ENCODE measurements at regions not wholly inside any gene's neighbourhood (a gene's known extent, or its start where the extent isn't known, plus 50 kb on each side); places are given as distances from the start of the nearest gene placed in this dataset.

DNA sequence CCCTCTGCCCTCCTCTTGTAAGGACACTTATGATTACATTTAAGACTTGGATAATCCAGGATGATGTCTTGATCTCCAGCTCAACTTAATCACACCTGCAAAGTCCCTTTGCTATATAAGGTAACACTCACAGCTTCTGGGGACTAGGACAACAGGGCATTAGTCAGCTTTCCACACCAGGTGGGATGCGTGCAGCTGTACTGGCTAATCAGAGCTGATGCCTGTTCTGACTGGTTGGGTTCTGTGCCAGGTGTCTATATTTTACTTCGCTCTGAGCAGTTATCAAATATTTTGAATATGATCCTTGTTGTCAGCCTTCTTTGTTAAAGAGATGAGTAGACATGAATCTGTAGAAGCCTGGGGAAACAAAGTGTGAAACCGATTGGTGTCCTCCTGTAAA is 115.5 kb upstream of the ATP8B1 start:
- DNase-seq (ENCODE audit: low read depth in 2 of 3, low spot score in 1 of 3): no peak

DNA sequence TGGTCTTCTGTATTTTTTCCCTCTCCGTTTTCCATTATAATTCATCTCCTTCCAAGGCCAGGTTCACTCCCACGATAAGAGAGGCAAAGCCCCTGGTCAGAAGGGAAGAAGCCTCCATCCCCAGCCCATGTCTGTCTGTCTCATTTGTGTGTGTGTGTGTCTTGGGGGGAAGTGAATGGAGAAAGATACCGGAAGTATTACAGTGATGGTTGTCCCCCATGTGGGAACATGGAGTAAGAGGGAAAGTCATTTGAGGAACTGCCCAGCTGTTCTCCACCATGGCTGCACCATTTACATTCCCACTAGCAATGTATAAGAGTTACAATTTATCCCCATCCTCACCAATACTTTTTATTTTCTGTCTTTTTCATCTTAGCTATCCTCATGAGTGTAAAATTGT is 113.6 kb upstream of the ATP8B1 start:
- no peak for DNase-seq (ENCODE audit: low read depth in 2 of 3, low spot score in 1 of 3)

DNA sequence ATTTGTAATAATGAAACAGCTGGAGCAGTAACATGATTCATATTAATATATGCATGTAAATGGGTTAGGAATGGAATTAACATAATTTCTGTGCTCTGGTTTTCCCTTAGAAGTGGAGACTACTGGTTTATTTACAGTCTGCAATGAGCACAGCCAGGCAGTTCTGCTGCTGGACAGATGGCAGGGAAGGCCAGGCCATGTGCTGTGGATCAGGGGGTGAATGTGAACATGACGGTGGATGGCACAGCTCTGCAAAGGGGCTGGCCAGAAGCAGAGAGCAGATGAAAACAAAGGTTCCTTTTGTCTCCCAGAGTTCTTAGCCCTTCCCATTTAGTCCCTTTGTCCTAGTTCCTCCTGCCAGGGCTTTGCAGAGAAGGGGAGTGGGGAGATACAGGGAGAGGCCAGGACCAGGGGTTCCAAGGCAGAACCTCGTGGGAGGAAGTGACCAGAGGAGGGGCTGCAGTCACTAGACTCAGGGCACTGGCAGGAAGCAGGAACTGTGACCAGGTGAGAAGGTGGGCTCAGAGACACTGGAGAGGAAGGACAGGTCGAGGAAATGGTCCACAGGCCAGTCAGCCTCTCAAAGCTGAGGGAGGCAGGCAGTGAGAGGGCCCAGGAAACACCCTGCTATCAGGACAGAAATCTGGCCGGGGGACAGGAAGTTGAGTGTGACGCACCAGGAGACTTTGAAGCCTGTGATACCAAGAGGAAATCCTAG is 112.9 kb upstream of the ATP8B1 start:
- DNase-seq (ENCODE audit: low read depth in 2 of 3, low spot score in 1 of 3): no peak

DNA sequence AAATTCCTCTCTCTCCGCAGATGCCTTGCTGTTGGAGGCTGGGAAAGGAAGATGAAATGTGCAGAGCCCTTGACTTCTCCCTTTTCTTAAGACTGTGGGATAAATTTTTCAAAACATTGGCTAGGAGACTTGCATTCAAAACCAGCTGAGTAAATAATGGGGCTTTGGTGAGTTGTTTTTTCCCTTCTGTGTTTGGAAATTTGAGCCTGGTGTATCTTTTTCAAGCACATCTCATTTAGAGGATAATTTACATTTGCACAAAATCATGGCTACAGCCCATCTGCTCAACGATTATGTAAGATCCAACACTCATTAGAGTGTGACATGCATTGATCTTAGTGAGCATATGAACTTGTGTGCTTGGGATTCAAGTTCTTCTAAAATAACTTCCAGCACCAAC is 112.1 kb upstream of the ATP8B1 start:
- DNase-seq (ENCODE audit: low read depth in 2 of 3, low spot score in 1 of 3): no peak

DNA sequence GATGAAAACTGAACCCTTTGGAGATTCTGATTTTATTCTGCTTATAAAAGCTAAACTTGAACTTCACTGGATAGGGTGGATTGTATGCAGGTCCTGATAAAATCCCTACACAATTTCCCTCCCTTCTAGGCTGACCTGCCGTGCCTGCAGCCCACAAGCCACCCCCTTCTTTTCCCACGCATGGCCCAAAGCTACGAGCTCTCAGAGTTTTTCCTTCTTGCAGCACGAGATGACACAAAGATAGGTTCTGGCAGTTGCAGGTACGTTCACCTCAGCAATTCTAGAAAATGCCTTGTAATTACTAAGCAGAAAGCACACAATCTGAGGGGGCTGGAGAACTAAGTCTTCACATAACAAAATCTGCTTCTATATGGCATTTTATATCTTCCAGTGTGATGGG is 110.6 kb upstream of the ATP8B1 start:
- DNase-seq (ENCODE audit: low read depth in 2 of 3, low spot score in 1 of 3): no peak

DNA sequence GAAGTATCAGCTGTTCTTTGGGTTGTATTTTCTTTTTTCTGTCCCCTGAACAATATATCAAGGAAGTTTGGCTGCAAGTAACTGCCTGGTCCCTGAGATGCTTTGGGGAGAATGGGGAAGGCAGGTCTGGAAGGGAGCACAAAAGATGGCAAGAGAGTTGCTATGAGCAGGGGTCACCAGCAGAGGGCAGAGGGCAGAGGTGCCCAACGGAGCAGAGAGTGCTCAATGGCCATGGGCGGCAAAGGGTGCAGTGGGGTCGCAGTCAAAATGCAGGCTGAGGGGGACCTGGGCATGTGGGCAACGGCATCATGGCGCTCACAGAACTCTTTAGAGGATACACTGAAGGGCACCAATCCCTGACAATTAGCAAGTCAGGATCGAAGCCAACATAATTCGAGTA is 107.7 kb upstream of the ATP8B1 start:
- peak; percentile 3 to 8 (median 7) for DNase-seq (ENCODE audit: low read depth in 2 of 3, low spot score in 1 of 3)

DNA sequence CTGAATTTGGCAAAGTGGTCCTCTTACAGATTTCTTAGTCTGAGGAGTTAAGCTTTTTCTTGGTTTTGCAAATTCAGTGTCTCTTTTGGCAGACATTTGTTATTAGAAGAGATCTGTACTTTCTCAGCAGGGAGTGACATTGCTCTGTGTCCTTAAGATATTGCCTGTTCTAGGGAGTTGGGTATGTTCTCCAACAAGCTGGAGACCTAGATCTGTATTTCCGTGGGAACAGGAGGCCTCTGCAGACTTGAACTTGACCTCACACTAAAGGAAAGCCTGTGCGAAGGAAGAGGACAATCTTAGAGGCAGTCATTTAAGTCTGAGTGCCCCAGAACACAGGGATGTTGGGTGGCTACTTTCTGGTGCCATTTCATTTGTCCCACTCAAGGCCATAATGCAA is 107.0 kb upstream of the ATP8B1 start:
- no peak for DNase-seq (ENCODE audit: low read depth in 2 of 3, low spot score in 1 of 3)

DNA sequence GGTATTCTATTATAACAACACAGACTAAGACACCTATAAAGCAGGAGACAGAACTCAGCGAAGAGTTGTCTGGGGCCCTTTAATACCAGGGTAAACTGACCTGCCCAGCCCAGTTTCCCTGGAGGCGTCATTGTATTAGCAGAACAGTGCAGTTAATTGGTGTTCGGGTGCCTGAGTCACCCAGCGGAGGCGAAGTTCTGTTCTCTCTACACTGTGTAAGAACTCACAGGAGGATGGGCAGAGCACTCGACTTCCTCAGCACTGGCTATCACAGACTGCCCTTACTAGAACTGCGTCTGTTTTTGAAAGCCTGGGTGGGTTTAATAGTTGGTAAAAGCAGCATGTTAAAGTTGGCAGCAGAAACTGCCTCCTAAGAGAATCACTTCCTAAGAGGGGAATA is 106.5 kb upstream of the ATP8B1 start:
- no peak for DNase-seq (ENCODE audit: low read depth in 2 of 3, low spot score in 1 of 3)

DNA sequence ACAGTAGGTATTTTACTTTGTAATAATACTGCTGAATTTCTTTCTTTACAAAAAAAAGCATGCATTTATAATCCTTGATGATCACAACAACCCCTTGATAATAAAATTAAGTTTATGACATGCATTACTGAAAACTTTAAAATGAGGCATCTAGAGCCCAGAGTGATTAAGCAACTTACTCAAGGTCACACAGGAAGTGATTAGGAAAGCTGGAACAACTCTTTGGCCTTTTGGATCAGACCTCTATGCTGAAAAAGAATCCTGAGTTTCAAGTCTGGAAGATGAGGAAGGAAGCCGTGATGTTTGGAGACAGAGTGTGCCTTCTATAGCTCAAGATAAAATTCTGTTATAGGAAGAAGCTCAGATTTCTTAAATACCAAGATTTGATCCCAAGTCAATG is 105.0 kb upstream of the ATP8B1 start:
- DNase-seq (ENCODE audit: low read depth in 2 of 3, low spot score in 1 of 3): no peak

DNA sequence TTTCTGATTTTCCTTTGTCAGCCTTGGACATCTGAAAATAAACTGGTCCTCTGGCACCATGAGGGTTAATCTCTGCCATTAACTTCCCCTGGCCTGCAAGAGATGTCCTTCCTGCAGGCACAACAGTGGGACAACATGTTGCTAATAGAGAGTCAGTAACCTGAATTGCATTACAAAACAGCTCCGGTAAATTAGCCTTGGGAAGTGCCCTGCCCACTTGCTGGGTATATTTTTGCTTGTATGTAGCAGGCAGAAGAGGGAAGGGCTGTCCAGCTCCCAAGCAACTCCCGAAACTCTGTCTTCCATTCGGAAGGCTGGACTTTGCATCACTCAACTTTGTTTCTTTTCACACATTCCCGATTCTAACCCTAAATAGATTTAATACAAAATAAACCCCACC is 104.4 kb upstream of the ATP8B1 start:
- no peak for DNase-seq (ENCODE audit: low read depth in 2 of 3, low spot score in 1 of 3)

DNA sequence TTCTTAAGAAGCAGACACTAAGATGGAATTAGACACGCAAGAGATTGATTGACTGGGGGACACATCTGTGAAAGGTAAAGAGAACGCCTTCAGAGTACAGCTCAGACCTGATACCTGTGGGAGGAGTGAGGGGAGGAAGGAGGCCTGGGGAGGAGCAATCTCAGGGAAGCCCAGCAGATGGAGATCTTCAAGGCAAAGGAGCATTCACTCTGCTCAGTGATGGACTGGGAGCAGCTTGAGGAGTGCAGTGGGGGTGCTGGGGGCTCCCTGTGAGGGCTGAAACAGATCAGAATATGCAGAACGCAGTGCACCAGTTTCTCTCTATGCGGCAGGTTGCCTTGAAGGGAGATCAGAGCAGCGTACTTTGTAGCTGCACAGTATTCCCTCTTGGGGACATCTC is 103.7 kb upstream of the ATP8B1 start:
- DNase-seq (ENCODE audit: low read depth in 2 of 3, low spot score in 1 of 3): no peak

DNA sequence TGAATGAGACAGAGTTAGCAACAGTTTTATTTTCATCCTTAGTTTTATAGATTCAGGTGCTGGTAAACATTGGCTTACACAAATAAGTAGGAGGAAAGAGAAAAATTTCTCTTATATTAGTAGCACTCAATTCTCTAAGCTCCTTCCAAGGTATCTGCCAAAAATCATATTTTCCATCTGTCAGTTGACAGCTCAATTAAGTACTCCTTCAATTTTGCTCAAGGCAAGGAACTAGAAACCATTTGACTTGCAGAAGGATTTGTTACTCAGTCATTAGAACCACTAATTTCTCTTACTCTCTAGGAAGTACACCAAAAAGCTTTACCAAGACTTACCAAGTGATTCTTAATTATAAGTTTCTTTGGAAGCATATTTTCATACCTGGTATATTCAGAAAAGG is 101.4 kb upstream of the ATP8B1 start:
- DNase-seq (ENCODE audit: low read depth in 2 of 3, low spot score in 1 of 3): no peak

DNA sequence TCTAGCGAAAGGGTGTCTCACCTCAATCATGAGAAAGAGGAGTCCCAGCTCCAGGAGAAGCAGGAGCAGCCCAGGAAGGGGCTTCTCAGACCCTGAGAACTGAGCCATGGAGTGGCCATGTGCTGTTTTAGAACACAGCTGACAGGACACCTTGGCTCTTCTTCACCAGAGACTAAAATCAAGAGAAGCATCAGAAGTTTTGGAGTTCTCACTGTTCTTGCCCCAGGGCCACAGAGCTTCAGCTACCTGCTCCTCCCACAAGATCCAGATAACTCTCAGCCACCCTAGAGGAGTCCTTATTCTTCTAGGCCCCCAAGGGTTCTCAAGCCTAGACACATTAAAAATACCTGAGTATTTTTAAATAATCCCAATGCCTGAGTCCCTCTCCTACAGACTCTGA is 99.6 kb upstream of the ATP8B1 start:
- DNase-seq (ENCODE audit: low read depth in 2 of 3, low spot score in 1 of 3): no peak

DNA sequence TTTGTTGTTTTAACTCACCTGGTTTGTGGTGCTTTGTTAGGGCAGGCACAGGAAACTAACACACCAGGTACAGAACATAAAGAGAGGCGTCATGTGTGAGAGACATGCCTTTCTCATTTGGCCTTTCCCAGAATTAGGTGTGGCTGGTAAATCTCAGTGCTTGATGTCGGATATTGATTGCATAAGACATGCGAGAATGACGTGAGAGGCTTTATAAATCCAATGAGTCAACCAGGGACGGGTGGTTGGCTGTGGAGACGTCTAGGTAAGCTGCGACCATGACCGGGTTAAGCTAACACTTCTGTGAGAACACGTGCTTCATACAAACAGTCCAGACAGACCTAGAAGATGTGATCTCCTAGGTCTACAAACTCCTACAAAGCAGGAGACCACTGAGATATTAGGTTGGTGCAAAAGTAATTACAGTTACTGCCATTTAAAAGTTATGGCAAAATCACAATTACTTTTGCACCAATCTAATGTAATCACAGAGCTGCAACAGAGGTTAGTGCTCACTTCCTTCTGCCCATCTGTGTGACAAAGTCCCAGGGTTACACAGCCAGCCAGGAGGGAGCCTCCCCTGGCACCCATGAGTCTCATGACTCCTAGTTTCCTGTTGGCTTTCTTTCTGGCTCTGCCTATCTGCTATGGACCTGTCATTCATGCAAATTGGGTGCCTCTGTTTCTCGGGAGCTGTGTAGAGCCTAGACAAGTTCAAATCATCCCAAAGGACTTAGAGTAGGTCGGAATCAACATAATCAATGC is 98.9 kb upstream of the ATP8B1 start:
- DNase-seq (ENCODE audit: low read depth in 2 of 3, low spot score in 1 of 3): no peak

DNA sequence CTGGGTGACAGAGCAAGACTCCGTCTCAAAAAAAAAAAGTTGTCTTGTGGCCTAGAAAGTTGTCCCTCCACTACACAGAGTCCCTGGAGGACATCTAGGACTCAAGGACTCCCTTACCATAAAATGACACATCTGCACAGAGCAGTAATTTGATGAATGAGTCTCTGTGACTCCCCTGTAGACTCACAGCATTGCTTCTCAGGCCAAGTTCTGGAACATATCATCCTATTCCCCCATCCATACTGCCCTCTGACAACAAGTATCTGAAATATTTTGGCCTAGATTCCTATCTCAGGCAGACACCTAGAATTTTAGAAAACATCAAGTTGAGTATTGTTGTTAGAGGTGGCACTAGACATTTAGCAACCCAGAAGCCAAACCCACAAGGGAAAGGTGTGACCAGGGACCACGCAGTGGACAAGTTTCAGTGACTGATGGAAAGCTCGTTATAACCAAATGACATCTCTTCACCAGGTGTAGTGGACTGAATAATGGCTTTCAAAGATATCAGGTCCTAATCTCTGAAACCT is 97.9 kb upstream of the ATP8B1 start:
- DNase-seq (ENCODE audit: low read depth in 2 of 3, low spot score in 1 of 3): no peak

DNA sequence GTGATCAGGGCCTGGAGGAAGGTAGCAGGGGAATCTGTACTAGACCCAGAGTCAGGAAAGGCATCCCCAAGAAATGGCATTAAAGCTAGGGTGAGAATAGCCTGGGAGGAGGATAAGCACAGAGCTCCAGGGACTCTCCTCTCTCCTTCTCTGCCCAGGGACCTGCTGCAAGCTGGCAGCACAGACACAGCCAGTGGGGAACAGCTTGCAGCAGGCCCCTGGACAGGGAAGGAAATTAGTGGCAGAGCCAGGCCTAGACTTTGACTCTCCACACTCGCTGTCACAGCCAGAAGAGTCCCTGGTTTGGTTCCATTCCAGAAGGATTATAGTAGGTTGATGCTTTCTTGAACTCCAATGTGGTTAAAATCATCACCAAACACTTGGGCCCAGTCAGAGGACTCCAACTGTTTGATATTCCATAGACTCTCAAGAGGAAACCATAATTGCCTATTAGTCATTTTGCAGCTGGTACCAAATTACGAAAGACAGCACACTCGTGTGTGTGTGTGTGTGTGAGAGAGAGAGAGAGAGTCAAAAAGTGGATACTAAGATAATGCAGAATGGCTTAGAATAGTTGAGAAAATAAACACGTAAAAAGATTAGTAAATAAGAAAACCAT is 95.5 kb upstream of the ATP8B1 start:
- no peak for DNase-seq (ENCODE audit: low read depth in 2 of 3, low spot score in 1 of 3)

DNA sequence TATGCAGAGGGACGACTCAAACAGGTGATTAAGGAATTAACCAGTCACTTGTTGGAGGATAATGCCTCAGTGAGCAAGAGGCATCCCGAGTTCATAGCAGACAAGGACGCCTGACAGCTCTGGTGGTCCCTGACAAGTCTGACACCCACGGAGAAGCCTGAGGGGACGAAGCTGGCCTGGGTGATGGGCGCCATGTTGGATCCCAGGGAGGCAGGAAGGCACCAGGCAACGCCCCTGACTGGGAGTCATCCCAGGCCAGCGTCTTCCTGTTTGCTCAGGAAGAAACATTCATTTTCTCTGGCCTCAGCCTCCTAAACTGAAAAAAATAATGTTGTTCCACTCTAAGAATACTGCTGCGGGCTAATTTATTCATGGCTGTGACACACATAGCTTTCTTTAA is 92.1 kb upstream of the ATP8B1 start:
- no peak for DNase-seq (ENCODE audit: low read depth in 2 of 3, low spot score in 1 of 3)

DNA sequence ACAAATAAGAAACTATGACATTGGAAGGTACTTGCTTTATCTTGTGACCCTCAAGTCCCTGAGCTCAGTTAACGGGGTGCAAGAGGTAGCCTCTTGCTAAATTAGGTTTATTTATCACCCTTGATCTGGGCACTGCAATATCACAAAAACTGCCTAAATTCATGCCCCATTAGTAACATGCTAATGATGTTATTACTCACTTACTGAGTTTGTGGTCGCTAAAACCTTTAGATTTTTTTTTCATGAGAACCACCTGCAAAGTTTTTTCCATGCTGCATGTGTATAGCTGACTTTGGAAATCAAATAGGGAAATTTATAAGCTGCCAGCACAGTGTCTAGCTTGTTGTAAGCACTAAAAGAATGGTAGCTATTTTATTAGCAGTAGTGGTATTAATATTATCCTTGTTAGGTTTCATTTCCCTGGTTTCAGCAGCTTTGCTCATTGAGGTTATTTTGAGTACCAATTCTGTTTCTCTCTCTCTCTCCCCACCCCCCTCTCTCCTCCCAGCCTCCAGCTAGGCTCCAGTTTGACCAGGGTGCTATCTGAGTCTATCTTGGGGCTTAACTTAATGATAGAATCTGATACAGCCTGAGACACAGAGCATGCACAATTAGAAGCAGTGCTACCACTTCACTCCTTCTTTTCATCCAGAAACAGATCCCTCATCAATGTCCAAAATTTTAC is 88.7 kb upstream of the ATP8B1 start:
- DNase-seq (ENCODE audit: low read depth in 2 of 3, low spot score in 1 of 3): no peak

DNA sequence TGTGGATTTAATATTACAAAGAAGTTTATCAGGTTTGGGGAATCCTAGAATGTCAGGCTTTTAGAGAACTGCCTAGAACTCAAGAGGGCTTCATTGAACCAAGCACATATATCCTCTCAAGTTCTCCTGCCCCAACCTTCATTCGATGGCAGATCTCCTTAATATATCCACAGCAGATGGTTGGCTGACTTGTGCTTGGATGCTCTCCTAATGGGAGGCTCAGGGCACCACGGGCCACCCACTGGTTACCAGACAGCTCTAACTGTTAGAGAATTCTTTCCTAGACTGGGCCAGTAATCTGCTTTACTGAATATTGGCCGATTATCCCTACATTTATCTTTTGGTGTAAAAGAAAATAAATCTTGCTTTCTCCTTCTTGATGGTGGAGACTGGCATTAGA is 87.2 kb upstream of the ATP8B1 start:
- no peak for DNase-seq (ENCODE audit: low read depth in 2 of 3, low spot score in 1 of 3)

DNA sequence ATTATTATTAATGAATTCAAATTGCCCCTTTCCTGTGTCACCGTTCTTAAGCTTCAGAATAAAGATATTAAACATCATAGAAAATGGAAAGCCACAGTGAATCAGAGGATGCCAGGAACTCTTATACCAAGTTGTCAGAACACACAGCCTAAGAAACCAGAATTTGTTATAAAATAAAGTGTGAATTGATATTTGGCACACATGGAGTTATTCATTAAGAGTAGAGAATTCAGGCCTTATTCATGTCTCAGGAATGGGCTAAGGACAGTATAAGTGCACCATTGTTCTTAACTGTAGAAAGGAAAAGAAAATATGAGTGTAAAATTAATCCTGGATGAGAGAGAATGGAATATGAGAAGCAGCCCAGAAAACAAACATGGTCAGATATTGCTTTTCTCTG is 86.7 kb upstream of the ATP8B1 start:
- DNase-seq (ENCODE audit: low read depth in 2 of 3, low spot score in 1 of 3): no peak

DNA sequence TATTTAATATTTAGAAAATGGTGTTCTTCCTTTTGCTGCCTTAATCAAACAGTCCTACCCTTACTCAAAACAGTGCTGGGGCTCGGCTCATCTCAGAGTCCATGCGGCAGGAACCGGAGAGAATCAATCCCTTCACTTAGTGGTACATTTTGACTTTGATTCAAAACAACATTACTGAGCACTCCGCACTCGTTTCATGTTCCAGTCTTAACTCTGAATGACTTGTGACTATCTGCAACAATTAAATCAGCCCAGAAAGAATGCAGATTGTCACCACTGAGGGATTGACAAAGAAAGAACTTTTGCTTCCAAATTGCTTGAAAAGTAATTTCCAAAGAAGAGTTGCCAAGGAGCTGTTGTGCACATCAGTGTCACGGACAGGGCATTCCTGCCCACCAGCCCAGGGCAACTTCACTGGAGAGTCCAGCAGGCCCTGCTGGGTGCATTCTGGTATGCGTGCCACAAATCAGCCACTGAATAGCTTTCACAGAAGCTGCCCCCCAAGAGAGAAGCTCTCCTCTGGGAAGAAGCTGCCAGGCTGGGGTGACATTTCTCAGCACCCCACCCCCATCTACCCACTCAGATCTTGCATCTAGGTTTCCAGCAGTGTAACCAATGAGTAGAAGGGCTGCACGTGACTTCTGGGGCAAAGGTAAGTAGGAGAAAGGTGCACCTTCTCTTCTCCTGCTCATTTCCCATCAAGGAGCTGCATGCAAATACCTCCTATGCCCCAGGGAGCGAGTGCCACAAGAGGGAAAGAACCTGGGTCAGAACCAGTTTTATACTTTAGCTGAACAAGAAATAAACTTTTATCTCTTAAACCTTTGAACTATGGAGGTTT is 84.6 kb upstream of the ATP8B1 start:
- no peak for DNase-seq (ENCODE audit: low read depth in 2 of 3, low spot score in 1 of 3)

Data from stimulated activated CD4-positive, alpha-beta T cell treated with anti-CD3 and anti-CD28 coated beads, Interleukin-12 subunit alpha, Interleukin-12 subunit beta, amount 100 ng/mL, for 48 hours (primary cell).